ENCODE measurements at regions not wholly inside any gene's neighbourhood (a gene's known extent, or its start where the extent isn't known, plus 50 kb on each side); places are given as distances from the start of the nearest gene placed in this dataset.
A peak's percentile ranks its signal among the peaks of the same experiment; 100 is the strongest.
"Not testable (repeated sequence)": the region's sequence is repeated elsewhere in the genome, so short reads cannot be mapped to it uniquely, and the experiment has no call there.

- no peak for DNase-seq
These were observed 74.6 kb downstream of the TRIM42 start for GRCh38 chr3:140752499-140752898.

GRCh38 chr3:140753865-140754754 is 76.2 kb downstream of the TRIM42 start:
- DNase-seq = no peak

- DNase-seq = peak in 1 of 3 donors; percentile 12
These were observed 77.1 kb downstream of the TRIM42 start for GRCh38 chr3:140754936-140755335.

- DNase-seq = no peak
These were observed 78.6 kb downstream of the TRIM42 start for GRCh38 chr3:140756240-140757016.

- no peak for DNase-seq
These were observed 81.1 kb downstream of the TRIM42 start for GRCh38 chr3:140758791-140759444.

GRCh38 chr3:140760324-140761075 is 82.6 kb downstream of the TRIM42 start:
- DNase-seq = peak in 1 of 3 donors; percentile 47

- no peak for DNase-seq
These were observed 83.3 kb downstream of the TRIM42 start for GRCh38 chr3:140761076-140761639.

GRCh38 chr3:140762746-140763145 is 84.9 kb downstream of the TRIM42 start:
- DNase-seq = peak in 1 of 3 donors; percentile 12

- DNase-seq = no peak
These were observed 85.7 kb downstream of the TRIM42 start for GRCh38 chr3:140763532-140763931.

GRCh38 chr3:140765246-140765645 is 87.4 kb downstream of the TRIM42 start:
- no peak for DNase-seq

GRCh38 chr3:140766465-140766864 is 88.6 kb downstream of the TRIM42 start:
- DNase-seq = no peak

GRCh38 chr3:140767566-140767965 is 89.7 kb downstream of the TRIM42 start:
- peak; percentile 28 to 51 (median 30) for DNase-seq

- peak in 2 of 3 donors; percentile 22 to 49 for DNase-seq
These were observed 91.1 kb downstream of the TRIM42 start for GRCh38 chr3:140768941-140769340.

- no peak for DNase-seq
These were observed 92.1 kb downstream of the TRIM42 start for GRCh38 chr3:140769951-140770350.

- DNase-seq = peak in 2 of 3 donors; percentile 27 to 29
These were observed 93.3 kb downstream of the TRIM42 start for GRCh38 chr3:140770977-140771667.

- no peak for DNase-seq
These were observed 99.9 kb downstream of the TRIM42 start for GRCh38 chr3:140777631-140778233.

GRCh38 chr3:140791368-140791767 is 113.5 kb downstream of the TRIM42 start:
- DNase-seq = no peak

GRCh38 chr3:140794507-140794906 is 116.6 kb downstream of the TRIM42 start:
- no peak for DNase-seq

GRCh38 chr3:140802898-140803297 is 125.0 kb downstream of the TRIM42 start:
- DNase-seq = not testable (repeated sequence)

- DNase-seq = no peak
These were observed 131.5 kb downstream of the TRIM42 start for GRCh38 chr3:140809316-140809715.

Data from muscle of back (tissue), 3 donors.